Hepatocyte (in vitro differentiated cells): ENCODE measurements at regions not wholly inside any gene's neighbourhood (a gene's known extent, or its start where the extent isn't known, plus 50 kb on each side); places are given as distances from the start of the nearest gene placed in this dataset.

Source experiments
- CTCF ChIP-seq: fragments of 200-600 bp; sonication (generic); IDR thresholded peaks from 2 replicates; pipeline ENCODE4 v1.5.1; 2016; ENCODE audit warnings: antibody characterized with exemption, mild to moderate bottlenecking; ENCODE audit not compliant: poor library complexity
- EZH2 ChIP-seq: fragments of 200-600 bp; sonication (generic); IDR thresholded peaks from 2 replicates; pipeline ENCODE4 v1.6.1; 2016; ENCODE audit warnings: antibody characterized with exemption, mild to moderate bottlenecking, borderline replicate concordance
- EZH2phosphoT487 ChIP-seq: fragments of 200-600 bp; sonication (generic); IDR thresholded peaks from one replicate; pipeline ENCODE4 v1.6.1; 2018; ENCODE audit warnings: antibody characterized with exemption, mild to moderate bottlenecking, low read depth, moderate library complexity; ENCODE audit not compliant: unreplicated experiment, severe bottlenecking

DNA sequence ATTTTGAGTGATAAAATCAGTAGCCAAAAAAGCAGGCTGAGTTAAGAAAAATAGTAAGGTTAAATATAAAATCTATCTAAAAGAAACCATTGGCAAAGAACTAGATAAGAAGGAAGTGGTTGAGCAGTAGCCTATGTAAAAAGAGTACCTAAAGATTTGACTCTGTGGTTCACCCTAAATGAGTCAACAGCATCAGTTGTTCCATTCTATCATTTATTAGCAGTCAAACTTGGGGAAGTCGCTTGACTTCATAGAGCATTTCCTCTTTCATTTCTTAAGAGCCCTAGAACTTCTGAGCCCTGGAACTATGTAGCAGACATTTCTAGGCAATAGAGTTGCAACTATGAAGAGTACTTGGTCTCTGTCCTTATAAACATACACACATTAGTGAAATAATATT, 381.7 kb downstream of the NUP35 start:
- no peak for TF ChIP-seq CTCF
- TF ChIP-seq EZH2: no peak
- TF ChIP-seq EZH2phosphoT487: no peak
